Gastroesophageal sphincter (tissue), 3 donors: ENCODE measurements at regions not wholly inside any gene's neighbourhood (a gene's known extent, or its start where the extent isn't known, plus 50 kb on each side); places are given as distances from the start of the nearest gene placed in this dataset.

ENCODE experiments used
- EP300 ChIP-seq: sonication (generic); formaldehyde crosslinking; IDR thresholded peaks from one replicate; pipeline ENCODE4 v1.6.1; 2017; ENCODE audit warnings: antibody characterized with exemption, mild to moderate bottlenecking
- POLR2A ChIP-seq, 2 donors: fragments of 450-650 bp; IDR thresholded peaks; one replicate each; pipeline ENCODE4 v1.6.1; 2017; ENCODE audit warnings: antibody characterized with exemption in 2 of 2, mild to moderate bottlenecking in 2 of 2, moderate library complexity in 1 of 2
- POLR2AphosphoS5 ChIP-seq: sonication (generic); formaldehyde crosslinking; IDR thresholded peaks from one replicate; pipeline ENCODE4 v1.6.1; 2017; ENCODE audit warnings: antibody characterized with exemption
- TF ChIP-seq, protein P1 (sequence below), 4 experiments: fragments of 200-600 bp in 2 of 4; fragments of 450-650 bp in 2 of 4; sonication (generic) in 1 of 4; IDR thresholded peaks; one replicate each; pipeline ENCODE4 v1.5.1; 2017 to 2019; ENCODE audit warnings: antibody characterized with exemption in 4 of 4, mild to moderate bottlenecking in 2 of 4, moderate library complexity in 2 of 4

DNA sequence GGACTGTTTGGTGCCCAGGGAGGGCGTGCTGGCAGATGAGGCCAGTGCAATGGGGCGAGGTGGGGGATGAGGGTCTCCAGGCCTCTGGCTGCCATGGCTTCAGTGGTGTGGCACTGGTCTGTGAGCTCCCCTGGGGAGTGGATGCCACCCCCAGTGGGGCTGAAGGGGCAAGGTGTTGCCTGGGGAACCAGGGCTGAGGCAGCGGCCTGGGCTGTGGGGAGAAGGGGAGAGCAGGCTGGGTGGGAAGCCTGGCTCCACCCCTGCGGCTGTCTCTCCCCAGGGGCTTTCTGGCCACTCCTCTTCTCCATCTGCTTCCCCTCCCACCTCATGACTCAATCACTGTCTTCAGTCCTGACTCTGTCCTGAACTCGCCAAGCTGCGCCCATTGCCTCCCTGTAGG, 88.4 kb upstream of the TLE3 start:
- TF ChIP-seq, protein P1, sequence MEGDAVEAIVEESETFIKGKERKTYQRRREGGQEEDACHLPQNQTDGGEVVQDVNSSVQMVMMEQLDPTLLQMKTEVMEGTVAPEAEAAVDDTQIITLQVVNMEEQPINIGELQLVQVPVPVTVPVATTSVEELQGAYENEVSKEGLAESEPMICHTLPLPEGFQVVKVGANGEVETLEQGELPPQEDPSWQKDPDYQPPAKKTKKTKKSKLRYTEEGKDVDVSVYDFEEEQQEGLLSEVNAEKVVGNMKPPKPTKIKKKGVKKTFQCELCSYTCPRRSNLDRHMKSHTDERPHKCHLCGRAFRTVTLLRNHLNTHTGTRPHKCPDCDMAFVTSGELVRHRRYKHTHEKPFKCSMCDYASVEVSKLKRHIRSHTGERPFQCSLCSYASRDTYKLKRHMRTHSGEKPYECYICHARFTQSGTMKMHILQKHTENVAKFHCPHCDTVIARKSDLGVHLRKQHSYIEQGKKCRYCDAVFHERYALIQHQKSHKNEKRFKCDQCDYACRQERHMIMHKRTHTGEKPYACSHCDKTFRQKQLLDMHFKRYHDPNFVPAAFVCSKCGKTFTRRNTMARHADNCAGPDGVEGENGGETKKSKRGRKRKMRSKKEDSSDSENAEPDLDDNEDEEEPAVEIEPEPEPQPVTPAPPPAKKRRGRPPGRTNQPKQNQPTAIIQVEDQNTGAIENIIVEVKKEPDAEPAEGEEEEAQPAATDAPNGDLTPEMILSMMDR (IDR thresholded peaks at IDR 0.05) = no peak
- TF ChIP-seq EP300 = no peak
- TF ChIP-seq POLR2A (IDR thresholded peaks at IDR 0.05) = no peak
- TF ChIP-seq POLR2AphosphoS5 = no peak
